ENCODE measurements at regions not wholly inside any gene's neighbourhood (a gene's known extent, or its start where the extent isn't known, plus 50 kb on each side); places are given as distances from the start of the nearest gene placed in this dataset.

DNA sequence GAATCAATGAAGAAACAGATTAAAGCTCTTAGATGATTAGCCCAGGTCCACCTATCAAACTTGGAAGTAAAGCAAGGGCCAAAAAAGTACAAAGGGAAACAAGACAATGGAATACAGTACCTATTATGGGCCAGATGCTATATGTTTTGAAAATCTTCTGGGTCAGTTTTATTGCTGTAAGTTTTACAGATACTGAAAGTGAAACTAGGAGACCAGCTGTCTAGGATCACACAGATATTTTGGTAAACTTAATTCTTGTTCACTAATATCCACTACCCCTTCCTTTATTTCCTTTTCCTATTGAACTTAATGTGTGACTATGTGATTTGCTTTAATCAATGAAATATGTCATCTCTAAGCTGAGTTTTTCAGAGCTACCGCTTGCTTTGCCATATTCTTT lies 505.4 kb upstream of the PITX2 start:
- intact Hi-C loops (cut with micrococcal nuclease; ENCODE audit: unreplicated experiment), result no loop called here
- no peaks in the 10 kb centered on the region for H3K9me3 ChIP-seq (ENCODE audit: control insufficient read depth, insufficient read depth, low read depth, low read length)
- no peak for TF ChIP-seq SIN3A (IDR thresholded peaks at IDR 0.05; ENCODE audit: borderline replicate concordance, insufficient read depth, low read depth, low read length)
- TF ChIP-seq, protein P1, sequence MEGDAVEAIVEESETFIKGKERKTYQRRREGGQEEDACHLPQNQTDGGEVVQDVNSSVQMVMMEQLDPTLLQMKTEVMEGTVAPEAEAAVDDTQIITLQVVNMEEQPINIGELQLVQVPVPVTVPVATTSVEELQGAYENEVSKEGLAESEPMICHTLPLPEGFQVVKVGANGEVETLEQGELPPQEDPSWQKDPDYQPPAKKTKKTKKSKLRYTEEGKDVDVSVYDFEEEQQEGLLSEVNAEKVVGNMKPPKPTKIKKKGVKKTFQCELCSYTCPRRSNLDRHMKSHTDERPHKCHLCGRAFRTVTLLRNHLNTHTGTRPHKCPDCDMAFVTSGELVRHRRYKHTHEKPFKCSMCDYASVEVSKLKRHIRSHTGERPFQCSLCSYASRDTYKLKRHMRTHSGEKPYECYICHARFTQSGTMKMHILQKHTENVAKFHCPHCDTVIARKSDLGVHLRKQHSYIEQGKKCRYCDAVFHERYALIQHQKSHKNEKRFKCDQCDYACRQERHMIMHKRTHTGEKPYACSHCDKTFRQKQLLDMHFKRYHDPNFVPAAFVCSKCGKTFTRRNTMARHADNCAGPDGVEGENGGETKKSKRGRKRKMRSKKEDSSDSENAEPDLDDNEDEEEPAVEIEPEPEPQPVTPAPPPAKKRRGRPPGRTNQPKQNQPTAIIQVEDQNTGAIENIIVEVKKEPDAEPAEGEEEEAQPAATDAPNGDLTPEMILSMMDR (IDR thresholded peaks at IDR 0.05), result no peak
- TF ChIP-seq TCF7L2 (IDR thresholded peaks at IDR 0.05; ENCODE audit: low read depth, low read length), result no peak
- TF ChIP-seq, protein P2, sequence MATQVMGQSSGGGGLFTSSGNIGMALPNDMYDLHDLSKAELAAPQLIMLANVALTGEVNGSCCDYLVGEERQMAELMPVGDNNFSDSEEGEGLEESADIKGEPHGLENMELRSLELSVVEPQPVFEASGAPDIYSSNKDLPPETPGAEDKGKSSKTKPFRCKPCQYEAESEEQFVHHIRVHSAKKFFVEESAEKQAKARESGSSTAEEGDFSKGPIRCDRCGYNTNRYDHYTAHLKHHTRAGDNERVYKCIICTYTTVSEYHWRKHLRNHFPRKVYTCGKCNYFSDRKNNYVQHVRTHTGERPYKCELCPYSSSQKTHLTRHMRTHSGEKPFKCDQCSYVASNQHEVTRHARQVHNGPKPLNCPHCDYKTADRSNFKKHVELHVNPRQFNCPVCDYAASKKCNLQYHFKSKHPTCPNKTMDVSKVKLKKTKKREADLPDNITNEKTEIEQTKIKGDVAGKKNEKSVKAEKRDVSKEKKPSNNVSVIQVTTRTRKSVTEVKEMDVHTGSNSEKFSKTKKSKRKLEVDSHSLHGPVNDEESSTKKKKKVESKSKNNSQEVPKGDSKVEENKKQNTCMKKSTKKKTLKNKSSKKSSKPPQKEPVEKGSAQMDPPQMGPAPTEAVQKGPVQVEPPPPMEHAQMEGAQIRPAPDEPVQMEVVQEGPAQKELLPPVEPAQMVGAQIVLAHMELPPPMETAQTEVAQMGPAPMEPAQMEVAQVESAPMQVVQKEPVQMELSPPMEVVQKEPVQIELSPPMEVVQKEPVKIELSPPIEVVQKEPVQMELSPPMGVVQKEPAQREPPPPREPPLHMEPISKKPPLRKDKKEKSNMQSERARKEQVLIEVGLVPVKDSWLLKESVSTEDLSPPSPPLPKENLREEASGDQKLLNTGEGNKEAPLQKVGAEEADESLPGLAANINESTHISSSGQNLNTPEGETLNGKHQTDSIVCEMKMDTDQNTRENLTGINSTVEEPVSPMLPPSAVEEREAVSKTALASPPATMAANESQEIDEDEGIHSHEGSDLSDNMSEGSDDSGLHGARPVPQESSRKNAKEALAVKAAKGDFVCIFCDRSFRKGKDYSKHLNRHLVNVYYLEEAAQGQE (IDR thresholded peaks at IDR 0.05; ENCODE audit: insufficient read depth in 1 of 2, low read depth in 2 of 2, low read length in 1 of 2), result no peak
- no peak for TF ChIP-seq POLR2AphosphoS5 (IDR thresholded peaks at IDR 0.05; ENCODE audit: low read depth, low read length)
- H3K27ac ChIP-seq (ENCODE audit: low read length), result no peak overlapping the region
- no peaks in the 10 kb centered on the region for H3K27me3 ChIP-seq (ENCODE audit: control insufficient read depth, insufficient read depth, low read length)
- no peaks in the 10 kb centered on the region for H3K4me1 ChIP-seq (ENCODE audit: control insufficient read depth, insufficient read depth, low read length)
- ATAC-seq (no peak), DNase-seq (ENCODE audit: low read depth, low spot score) (no peak)
- ChIA-PET POLR2A (no interaction called here), CTCF (no interaction called here)
- H3K4me3 ChIP-seq (ENCODE audit: low read depth in 2 of 2, low read length in 2 of 2), result no peak overlapping the region
- H3K36me3 ChIP-seq (ENCODE audit: control insufficient read depth, insufficient read depth, low read length), result no peaks in the 10 kb centered on the region
- in situ Hi-C loops (cut with HindIII; ENCODE audit: low pct_unique_long_range_greater_than_20kb, low sequenced_read_pairs), result no loop called here
- no TSS peak for BruUV-seq (replicated peaks)

DNA sequence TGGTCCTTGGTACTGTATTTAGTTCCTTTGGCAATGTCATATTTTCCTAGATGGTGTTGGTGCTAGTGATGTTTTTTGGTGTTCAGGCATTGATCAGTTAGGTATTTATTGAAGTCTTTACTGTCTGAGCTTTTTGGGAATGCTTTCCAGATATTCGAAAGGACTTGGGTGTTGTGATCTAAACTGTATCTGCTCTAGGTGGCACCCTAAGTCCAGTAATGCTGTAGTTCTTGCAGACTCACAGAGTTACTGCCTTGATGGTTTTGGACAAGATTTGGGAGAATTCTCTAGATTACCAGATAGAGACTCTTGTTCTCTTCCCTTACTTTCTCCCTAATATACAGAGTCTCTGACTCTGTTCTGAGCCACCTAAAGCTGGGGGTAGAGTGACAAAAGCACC lies 513.6 kb upstream of the PITX2 start:
- Histone ChIP-seq H3K4me1 (ENCODE audit: control insufficient read depth, insufficient read depth, low read length) (no peaks in the 10 kb centered on the region), H3K27me3 (ENCODE audit: control insufficient read depth, insufficient read depth, low read length) (no peaks in the 10 kb centered on the region), H3K36me3 (ENCODE audit: control insufficient read depth, insufficient read depth, low read length) (no peaks in the 10 kb centered on the region), H3K4me3 (ENCODE audit: low read depth in 2 of 2, low read length in 2 of 2) (no peak overlapping the region), H3K27ac (ENCODE audit: low read length) (no peak overlapping the region), H3K9me3 (ENCODE audit: control insufficient read depth, insufficient read depth, low read depth, low read length) (no peaks in the 10 kb centered on the region)
- in situ Hi-C loops (cut with HindIII; ENCODE audit: low pct_unique_long_range_greater_than_20kb, low sequenced_read_pairs) (no loop called here), intact Hi-C loops (cut with micrococcal nuclease; ENCODE audit: unreplicated experiment) (no loop called here)
- ATAC-seq (no peak), DNase-seq (ENCODE audit: low read depth, low spot score) (no peak)
- BruUV-seq (replicated peaks), result no TSS peak
- CTCF ChIA-PET, result no interaction called here
- TF ChIP-seq SIN3A (IDR thresholded peaks at IDR 0.05; ENCODE audit: borderline replicate concordance, insufficient read depth, low read depth, low read length) (no peak), TCF7L2 (IDR thresholded peaks at IDR 0.05; ENCODE audit: low read depth, low read length) (no peak), POLR2AphosphoS5 (IDR thresholded peaks at IDR 0.05; ENCODE audit: low read depth, low read length) (no peak)
- TF ChIP-seq, protein P1 (IDR thresholded peaks at IDR 0.05), result no peak
- TF ChIP-seq, protein P2 (IDR thresholded peaks at IDR 0.05; ENCODE audit: insufficient read depth in 1 of 2, low read depth in 2 of 2, low read length in 1 of 2), result no peak
- POLR2A ChIA-PET, result no interaction called here
